ENCODE measurements at regions not wholly inside any gene's neighbourhood (a gene's known extent, or its start where the extent isn't known, plus 50 kb on each side); places are given as distances from the start of the nearest gene placed in this dataset.

GRCh38 chr15:94740469-94740868 is 509.1 kb downstream of the MCTP2 start:
- TF ChIP-seq JUNB (IDR thresholded peaks at IDR 0.05; ENCODE audit: unreplicated experiment) (no peak), CTCF (conservative IDR thresholded peaks at IDR 0.05; ENCODE audit: low read depth in 2 of 2) (no peak), ZNF114 (CRISPR knock-in tag; IDR thresholded peaks at IDR 0.05) (no peak), POLR2AphosphoS5 (IDR thresholded peaks at IDR 0.05; ENCODE audit: low read depth) (no peak), STAT1 (IDR thresholded peaks at IDR 0.05; ENCODE audit: unreplicated experiment) (no peak), REST (IDR thresholded peaks at IDR 0.05; ENCODE audit: unreplicated experiment) (no peak), EZH2phosphoT487 (IDR thresholded peaks at IDR 0.05; ENCODE audit: unreplicated experiment) (no peak), ETS1 (IDR thresholded peaks at IDR 0.05) (no peak)
- TF ChIP-seq, protein P1, sequence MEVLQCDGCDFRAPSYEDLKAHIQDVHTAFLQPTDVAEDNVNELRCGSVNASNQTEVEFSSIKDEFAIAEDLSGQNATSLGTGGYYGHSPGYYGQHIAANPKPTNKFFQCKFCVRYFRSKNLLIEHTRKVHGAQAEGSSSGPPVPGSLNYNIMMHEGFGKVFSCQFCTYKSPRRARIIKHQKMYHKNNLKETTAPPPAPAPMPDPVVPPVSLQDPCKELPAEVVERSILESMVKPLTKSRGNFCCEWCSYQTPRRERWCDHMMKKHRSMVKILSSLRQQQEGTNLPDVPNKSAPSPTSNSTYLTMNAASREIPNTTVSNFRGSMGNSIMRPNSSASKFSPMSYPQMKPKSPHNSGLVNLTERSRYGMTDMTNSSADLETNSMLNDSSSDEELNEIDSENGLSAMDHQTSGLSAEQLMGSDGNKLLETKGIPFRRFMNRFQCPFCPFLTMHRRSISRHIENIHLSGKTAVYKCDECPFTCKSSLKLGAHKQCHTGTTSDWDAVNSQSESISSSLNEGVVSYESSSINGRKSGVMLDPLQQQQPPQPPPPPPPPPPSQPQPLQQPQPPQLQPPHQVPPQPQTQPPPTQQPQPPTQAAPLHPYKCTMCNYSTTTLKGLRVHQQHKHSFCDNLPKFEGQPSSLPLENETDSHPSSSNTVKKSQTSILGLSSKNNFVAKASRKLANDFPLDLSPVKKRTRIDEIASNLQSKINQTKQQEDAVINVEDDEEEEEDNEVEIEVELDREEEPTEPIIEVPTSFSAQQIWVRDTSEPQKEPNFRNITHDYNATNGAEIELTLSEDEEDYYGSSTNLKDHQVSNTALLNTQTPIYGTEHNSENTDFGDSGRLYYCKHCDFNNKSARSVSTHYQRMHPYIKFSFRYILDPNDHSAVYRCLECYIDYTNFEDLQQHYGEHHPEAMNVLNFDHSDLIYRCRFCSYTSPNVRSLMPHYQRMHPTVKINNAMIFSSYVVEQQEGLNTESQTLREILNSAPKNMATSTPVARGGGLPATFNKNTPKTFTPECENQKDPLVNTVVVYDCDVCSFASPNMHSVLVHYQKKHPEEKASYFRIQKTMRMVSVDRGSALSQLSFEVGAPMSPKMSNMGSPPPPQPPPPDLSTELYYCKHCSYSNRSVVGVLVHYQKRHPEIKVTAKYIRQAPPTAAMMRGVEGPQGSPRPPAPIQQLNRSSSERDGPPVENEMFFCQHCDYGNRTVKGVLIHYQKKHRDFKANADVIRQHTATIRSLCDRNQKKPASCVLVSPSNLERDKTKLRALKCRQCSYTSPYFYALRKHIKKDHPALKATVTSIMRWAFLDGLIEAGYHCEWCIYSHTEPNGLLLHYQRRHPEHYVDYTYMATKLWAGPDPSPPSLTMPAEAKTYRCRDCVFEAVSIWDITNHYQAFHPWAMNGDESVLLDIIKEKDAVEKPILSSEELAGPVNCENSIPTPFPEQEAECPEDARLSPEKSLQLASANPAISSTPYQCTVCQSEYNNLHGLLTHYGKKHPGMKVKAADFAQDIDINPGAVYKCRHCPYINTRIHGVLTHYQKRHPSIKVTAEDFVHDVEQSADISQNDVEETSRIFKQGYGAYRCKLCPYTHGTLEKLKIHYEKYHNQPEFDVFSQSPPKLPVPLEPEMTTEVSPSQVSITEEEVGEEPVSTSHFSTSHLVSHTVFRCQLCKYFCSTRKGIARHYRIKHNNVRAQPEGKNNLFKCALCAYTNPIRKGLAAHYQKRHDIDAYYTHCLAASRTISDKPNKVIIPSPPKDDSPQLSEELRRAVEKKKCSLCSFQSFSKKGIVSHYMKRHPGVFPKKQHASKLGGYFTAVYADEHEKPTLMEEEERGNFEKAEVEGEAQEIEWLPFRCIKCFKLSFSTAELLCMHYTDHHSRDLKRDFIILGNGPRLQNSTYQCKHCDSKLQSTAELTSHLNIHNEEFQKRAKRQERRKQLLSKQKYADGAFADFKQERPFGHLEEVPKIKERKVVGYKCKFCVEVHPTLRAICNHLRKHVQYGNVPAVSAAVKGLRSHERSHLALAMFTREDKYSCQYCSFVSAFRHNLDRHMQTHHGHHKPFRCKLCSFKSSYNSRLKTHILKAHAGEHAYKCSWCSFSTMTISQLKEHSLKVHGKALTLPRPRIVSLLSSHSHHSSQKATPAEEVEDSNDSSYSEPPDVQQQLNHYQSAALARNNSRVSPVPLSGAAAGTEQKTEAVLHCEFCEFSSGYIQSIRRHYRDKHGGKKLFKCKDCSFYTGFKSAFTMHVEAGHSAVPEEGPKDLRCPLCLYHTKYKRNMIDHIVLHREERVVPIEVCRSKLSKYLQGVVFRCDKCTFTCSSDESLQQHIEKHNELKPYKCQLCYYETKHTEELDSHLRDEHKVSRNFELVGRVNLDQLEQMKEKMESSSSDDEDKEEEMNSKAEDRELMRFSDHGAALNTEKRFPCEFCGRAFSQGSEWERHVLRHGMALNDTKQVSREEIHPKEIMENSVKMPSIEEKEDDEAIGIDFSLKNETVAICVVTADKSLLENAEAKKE (CRISPR knock-in tag; IDR thresholded peaks at IDR 0.05), result no peak
